WERI-Rb-1 (cell line): ENCODE measurements at regions not wholly inside any gene's neighbourhood (a gene's known extent, or its start where the extent isn't known, plus 50 kb on each side); places are given as distances from the start of the nearest gene placed in this dataset.

Experiments used
- DNase-seq: peaks from one replicate; pipeline ENCODE4 v3.0.0-alpha.2; 2020
- H3K27ac ChIP-seq: fragments of 250-450 bp; sonication (Bioruptor Pico); 2 replicates; pipeline ENCODE4 v1.5.1; 2020; ENCODE audit warnings: mild to moderate bottlenecking, moderate library complexity
- H3K27me3 ChIP-seq: fragments of 250-450 bp; sonication (Bioruptor Pico); 2 replicates; pipeline ENCODE4 v1.5.1; 2021; ENCODE audit warnings: mild to moderate bottlenecking, low read depth, moderate library complexity; ENCODE audit not compliant: insufficient read depth, severe bottlenecking
- H3K36me3 ChIP-seq: fragments of 250-450 bp; sonication (Bioruptor Pico); 2 replicates; pipeline ENCODE4 v1.5.1; 2020; ENCODE audit warnings: mild to moderate bottlenecking, moderate library complexity
- H3K4me3 ChIP-seq: 2 replicates; pipeline ENCODE4 v1.5.1; 2011; ENCODE audit warnings: low read depth, mild to moderate bottlenecking, control low read depth, low read length
- H3K9me3 ChIP-seq: fragments of 250-450 bp; sonication (Bioruptor Pico); 2 replicates; pipeline ENCODE4 v1.5.1; 2021; ENCODE audit warnings: mild to moderate bottlenecking, moderate library complexity; ENCODE audit not compliant: severe bottlenecking
- CTCF ChIP-seq: IDR thresholded peaks from 2 replicates; pipeline ENCODE4 v1.5.1; 2011; ENCODE audit warnings: low read depth, mild to moderate bottlenecking, control low read depth, inconsistent platforms, low read length

- Histone ChIP-seq H3K9me3 (no peaks in the 10 kb centered on the region), H3K4me3 (no peak overlapping the region), H3K27ac (no peak overlapping the region), H3K27me3 (no peaks in the 10 kb centered on the region), H3K36me3 (no peaks in the 10 kb centered on the region)
- TF ChIP-seq CTCF: no peak
- no peak for DNase-seq
These were observed 341.3 kb upstream of the RARB start for GRCh38 chr3:25086721-25087120.

- no peak for TF ChIP-seq CTCF
These were observed 339.8 kb upstream of the RARB start for GRCh38 chr3:25088284-25088683.

DNA sequence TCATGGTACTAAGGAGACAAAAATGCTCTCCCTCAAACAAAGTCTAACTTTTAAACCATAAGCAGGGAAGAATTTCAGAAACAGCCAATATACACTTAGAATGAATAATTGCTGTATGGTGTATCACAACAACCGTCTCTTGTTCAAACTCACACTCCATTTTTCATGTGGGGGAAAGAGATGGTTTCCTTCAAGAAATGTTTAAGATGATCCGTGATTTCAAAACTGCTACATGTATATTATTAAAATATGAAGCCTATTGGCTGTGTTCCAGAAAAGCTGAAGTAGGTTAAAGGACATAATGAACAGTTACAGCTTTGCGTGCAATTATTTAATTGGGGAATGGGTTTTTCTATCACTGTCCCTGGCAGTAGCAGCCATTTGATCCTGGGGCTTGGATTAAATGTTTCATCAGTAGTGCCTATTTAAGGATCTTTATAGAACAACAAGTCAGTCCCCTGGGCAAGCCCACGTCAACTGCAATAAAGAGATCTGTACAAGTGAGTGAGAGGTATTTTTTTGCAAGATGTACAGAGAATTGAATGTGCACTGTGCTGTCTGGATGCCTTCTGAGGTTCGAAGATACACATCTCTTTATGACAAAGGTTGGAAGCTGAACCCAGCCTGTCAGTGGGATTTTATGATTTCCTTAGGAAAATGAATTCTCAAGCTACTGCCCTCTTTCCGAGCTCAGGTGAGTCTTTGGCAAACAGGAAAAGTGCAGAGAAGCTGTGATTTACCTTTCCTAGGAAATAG lies 337.2 kb upstream of the RARB start:
- no peak overlapping the region for H3K4me3 ChIP-seq
- H3K27ac ChIP-seq: no peak overlapping the region
- no peaks in the 10 kb centered on the region for H3K36me3 ChIP-seq
- H3K9me3 ChIP-seq: no peaks in the 10 kb centered on the region
- H3K27me3 ChIP-seq: no peaks in the 10 kb centered on the region
- TF ChIP-seq CTCF: no peak
- DNase-seq: no peak

More at GRCh38 chr3:25088284-25088683, 339.8 kb upstream of the RARB start:
- no peaks in the 10 kb centered on the region for H3K36me3 ChIP-seq
- no peak overlapping the region for H3K4me3 ChIP-seq
- H3K9me3 ChIP-seq: no peaks in the 10 kb centered on the region
- H3K27ac ChIP-seq: no peak overlapping the region
- no peak for DNase-seq
- no peaks in the 10 kb centered on the region for H3K27me3 ChIP-seq

GRCh38 chr3:25091934-25092333 lies 336.1 kb upstream of the RARB start:
- Histone ChIP-seq H3K36me3 (no peaks in the 10 kb centered on the region), H3K9me3 (no peaks in the 10 kb centered on the region), H3K4me3 (no peak overlapping the region), H3K27ac (no peak overlapping the region), H3K27me3 (no peaks in the 10 kb centered on the region)
- DNase-seq: no peak
- no peak for TF ChIP-seq CTCF

- Histone ChIP-seq H3K27ac (no peak overlapping the region), H3K36me3 (no peaks in the 10 kb centered on the region), H3K4me3 (no peak overlapping the region), H3K9me3 (no peaks in the 10 kb centered on the region), H3K27me3 (no peaks in the 10 kb centered on the region)
- TF ChIP-seq CTCF: no peak
- DNase-seq: no peak
These were observed 333.0 kb upstream of the RARB start for GRCh38 chr3:25094932-25095685.
